ENCODE measurements at regions not wholly inside any gene's neighbourhood (a gene's known extent, or its start where the extent isn't known, plus 50 kb on each side); places are given as distances from the start of the nearest gene placed in this dataset.

GRCh38 chr11:10941414-10941813, 83.6 kb upstream of the ZBED5 start:
- CTCF ChIA-PET = interaction anchor here (1.1 to 4.1 kb wide), 2 partner anchors 7 to 87 kb away, joined by 4 to 33 read pairs; no protein-coding TSS in a partner anchor
- H3K9me3 Mint-ChIP-seq = no peaks in the 10 kb centered on the region
- H3K4me3 Mint-ChIP-seq = no peak overlapping the region
- H3K4me1 Mint-ChIP-seq = no peaks in the 10 kb centered on the region
- no peak for DNase-seq (ENCODE audit: low spot score)
- H3K27ac Mint-ChIP-seq = no peak overlapping the region
- TF ChIP-seq, protein P1, sequence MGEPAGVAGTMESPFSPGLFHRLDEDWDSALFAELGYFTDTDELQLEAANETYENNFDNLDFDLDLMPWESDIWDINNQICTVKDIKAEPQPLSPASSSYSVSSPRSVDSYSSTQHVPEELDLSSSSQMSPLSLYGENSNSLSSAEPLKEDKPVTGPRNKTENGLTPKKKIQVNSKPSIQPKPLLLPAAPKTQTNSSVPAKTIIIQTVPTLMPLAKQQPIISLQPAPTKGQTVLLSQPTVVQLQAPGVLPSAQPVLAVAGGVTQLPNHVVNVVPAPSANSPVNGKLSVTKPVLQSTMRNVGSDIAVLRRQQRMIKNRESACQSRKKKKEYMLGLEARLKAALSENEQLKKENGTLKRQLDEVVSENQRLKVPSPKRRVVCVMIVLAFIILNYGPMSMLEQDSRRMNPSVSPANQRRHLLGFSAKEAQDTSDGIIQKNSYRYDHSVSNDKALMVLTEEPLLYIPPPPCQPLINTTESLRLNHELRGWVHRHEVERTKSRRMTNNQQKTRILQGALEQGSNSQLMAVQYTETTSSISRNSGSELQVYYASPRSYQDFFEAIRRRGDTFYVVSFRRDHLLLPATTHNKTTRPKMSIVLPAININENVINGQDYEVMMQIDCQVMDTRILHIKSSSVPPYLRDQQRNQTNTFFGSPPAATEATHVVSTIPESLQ (CRISPR knock-in tag; IDR thresholded peaks at IDR 0.05) = no peak
- no peak for TF ChIP-seq IRF1 (CRISPR knock-in tag; IDR thresholded peaks at IDR 0.05)
- TF ChIP-seq, protein P2, sequence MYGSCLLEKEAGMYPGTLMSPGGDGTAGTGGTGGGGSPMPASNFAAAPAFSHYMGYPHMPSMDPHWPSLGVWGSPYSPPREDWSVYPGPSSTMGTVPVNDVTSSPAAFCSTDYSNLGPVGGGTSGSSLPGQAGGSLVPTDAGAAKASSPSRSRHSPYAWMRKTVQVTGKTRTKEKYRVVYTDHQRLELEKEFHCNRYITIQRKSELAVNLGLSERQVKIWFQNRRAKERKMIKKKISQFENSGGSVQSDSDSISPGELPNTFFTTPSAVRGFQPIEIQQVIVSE (CRISPR knock-in tag; IDR thresholded peaks at IDR 0.05; ENCODE audit: borderline replicate concordance) = no peak
- no peaks in the 10 kb centered on the region for H3K36me3 Mint-ChIP-seq
- H3K27me3 Mint-ChIP-seq (ENCODE audit: low read depth) = no peaks in the 10 kb centered on the region; the same call in 1 of the 2 replicates
- ATAC-seq = no peak
- POLR2A ChIA-PET = no interaction called here

DNA sequence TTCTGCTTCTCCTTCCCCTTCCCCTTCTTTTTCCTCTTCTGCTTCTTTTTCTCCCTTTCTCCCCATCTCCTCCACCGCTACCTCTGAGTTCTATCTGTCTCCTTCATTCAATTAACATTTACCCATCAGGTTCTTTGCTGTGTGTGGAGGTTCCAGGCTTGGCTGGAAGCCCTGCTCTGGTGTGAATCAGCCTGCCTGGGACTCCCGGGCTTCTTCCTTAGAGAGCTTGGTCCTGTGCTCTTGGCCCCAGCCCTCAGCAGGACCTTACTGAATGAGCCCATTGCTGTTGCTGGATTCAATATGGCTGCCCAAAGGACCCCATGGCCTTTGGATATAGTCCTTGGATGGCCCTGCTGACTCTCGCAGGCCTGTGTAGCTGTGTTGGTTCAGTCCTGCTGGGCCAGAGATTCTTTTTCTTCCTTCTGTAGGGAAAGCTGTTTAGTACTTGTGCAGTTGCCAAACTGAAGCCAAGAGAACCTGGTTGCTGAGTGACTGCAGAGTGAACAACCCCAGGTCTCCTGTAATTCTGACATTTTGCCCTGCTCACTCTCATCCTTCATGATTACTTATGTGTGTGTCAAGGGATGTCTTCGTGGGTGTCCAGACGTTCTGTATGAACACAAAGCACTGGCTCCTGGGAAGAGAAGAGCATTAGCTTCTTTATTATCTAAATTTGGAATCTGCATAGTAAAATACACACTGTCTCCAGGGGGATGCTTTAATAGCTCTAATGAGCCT, 81.0 kb upstream of the ZBED5 start:
- H3K4me1 Mint-ChIP-seq = peaks cover 6% of the 10 kb centered on the region
- DNase-seq (ENCODE audit: low spot score) (no peak), ATAC-seq (no peak)
- no peaks in the 10 kb centered on the region for H3K9me3 Mint-ChIP-seq
- CTCF ChIA-PET = no interaction called here
- no peaks in the 10 kb centered on the region for H3K36me3 Mint-ChIP-seq
- no peaks in the 10 kb centered on the region for H3K27me3 Mint-ChIP-seq (ENCODE audit: low read depth)
- POLR2A ChIA-PET = no interaction called here
- H3K4me3 Mint-ChIP-seq = no peak overlapping the region
- H3K27ac Mint-ChIP-seq = no peak overlapping the region
- no peak for TF ChIP-seq AFF4 (CRISPR knock-in tag; IDR thresholded peaks at IDR 0.05; ENCODE audit: borderline replicate concordance)
- no peak for TF ChIP-seq ZNF317 (CRISPR knock-in tag; IDR thresholded peaks at IDR 0.05; ENCODE audit: borderline replicate concordance, low read depth)
- no peak for TF ChIP-seq KAT7 (CRISPR knock-in tag; IDR thresholded peaks at IDR 0.05; ENCODE audit: borderline replicate concordance)
- TF ChIP-seq SMAD4 (CRISPR knock-in tag; IDR thresholded peaks at IDR 0.05) = no peak
- TF ChIP-seq NFYB (CRISPR knock-in tag; conservative IDR thresholded peaks at IDR 0.05; ENCODE audit: low read depth) = no peak
- TF ChIP-seq, protein P3, sequence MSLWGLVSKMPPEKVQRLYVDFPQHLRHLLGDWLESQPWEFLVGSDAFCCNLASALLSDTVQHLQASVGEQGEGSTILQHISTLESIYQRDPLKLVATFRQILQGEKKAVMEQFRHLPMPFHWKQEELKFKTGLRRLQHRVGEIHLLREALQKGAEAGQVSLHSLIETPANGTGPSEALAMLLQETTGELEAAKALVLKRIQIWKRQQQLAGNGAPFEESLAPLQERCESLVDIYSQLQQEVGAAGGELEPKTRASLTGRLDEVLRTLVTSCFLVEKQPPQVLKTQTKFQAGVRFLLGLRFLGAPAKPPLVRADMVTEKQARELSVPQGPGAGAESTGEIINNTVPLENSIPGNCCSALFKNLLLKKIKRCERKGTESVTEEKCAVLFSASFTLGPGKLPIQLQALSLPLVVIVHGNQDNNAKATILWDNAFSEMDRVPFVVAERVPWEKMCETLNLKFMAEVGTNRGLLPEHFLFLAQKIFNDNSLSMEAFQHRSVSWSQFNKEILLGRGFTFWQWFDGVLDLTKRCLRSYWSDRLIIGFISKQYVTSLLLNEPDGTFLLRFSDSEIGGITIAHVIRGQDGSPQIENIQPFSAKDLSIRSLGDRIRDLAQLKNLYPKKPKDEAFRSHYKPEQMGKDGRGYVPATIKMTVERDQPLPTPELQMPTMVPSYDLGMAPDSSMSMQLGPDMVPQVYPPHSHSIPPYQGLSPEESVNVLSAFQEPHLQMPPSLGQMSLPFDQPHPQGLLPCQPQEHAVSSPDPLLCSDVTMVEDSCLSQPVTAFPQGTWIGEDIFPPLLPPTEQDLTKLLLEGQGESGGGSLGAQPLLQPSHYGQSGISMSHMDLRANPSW (CRISPR knock-in tag; conservative IDR thresholded peaks at IDR 0.05; ENCODE audit: low read depth) = no peak
- TF ChIP-seq, protein P4, sequence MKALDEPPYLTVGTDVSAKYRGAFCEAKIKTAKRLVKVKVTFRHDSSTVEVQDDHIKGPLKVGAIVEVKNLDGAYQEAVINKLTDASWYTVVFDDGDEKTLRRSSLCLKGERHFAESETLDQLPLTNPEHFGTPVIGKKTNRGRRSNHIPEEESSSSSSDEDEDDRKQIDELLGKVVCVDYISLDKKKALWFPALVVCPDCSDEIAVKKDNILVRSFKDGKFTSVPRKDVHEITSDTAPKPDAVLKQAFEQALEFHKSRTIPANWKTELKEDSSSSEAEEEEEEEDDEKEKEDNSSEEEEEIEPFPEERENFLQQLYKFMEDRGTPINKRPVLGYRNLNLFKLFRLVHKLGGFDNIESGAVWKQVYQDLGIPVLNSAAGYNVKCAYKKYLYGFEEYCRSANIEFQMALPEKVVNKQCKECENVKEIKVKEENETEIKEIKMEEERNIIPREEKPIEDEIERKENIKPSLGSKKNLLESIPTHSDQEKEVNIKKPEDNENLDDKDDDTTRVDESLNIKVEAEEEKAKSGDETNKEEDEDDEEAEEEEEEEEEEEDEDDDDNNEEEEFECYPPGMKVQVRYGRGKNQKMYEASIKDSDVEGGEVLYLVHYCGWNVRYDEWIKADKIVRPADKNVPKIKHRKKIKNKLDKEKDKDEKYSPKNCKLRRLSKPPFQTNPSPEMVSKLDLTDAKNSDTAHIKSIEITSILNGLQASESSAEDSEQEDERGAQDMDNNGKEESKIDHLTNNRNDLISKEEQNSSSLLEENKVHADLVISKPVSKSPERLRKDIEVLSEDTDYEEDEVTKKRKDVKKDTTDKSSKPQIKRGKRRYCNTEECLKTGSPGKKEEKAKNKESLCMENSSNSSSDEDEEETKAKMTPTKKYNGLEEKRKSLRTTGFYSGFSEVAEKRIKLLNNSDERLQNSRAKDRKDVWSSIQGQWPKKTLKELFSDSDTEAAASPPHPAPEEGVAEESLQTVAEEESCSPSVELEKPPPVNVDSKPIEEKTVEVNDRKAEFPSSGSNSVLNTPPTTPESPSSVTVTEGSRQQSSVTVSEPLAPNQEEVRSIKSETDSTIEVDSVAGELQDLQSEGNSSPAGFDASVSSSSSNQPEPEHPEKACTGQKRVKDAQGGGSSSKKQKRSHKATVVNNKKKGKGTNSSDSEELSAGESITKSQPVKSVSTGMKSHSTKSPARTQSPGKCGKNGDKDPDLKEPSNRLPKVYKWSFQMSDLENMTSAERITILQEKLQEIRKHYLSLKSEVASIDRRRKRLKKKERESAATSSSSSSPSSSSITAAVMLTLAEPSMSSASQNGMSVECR (CRISPR knock-in tag; IDR thresholded peaks at IDR 0.05; ENCODE audit: borderline replicate concordance) = no peak
- no peak for TF ChIP-seq SOX15 (CRISPR knock-in tag; IDR thresholded peaks at IDR 0.05)
- TF ChIP-seq AR (CRISPR knock-in tag; IDR thresholded peaks at IDR 0.05) = no peak
- no peak for TF ChIP-seq USF1 (CRISPR knock-in tag; IDR thresholded peaks at IDR 0.05)
